CD8-positive, alpha-beta memory T cell (primary cell): ENCODE measurements at regions not wholly inside any gene's neighbourhood (a gene's known extent, or its start where the extent isn't known, plus 50 kb on each side); places are given as distances from the start of the nearest gene placed in this dataset.
"Not testable (repeated sequence)": the region's sequence is repeated elsewhere in the genome, so short reads cannot be mapped to it uniquely, and the experiment has no call there.

ENCODE experiments used
- CTCF ChIA-PET: fragments of 350-600 bp; sonication (Branson Sonifier 250); formaldehyde crosslinking; loops from one replicate; lab custom pipeline; 2021; ENCODE audit warnings: antibody characterized with exemption; lab: Charles Lee
- POLR2A ChIA-PET: fragments of 350-600 bp; sonication (Branson Sonifier 250); formaldehyde crosslinking; loops from one replicate; lab custom pipeline; 2021; ENCODE audit warnings: antibody characterized with exemption; lab: Charles Lee
- DNase-seq, 5 donors: peaks; one replicate each; pipeline versions ENCODE4 v3.0.0 to v3.0.0-alpha.2; 2020 to 2022; ENCODE audit warnings: mixed read lengths in 1 of 5
- H3K27ac ChIP-seq: one replicate; pipeline ENCODE4 v1.7.0; 2013; ENCODE audit warnings: low read depth, mild to moderate bottlenecking, low read length, moderate library complexity
- H3K27me3 ChIP-seq: 2 replicates; pipeline ENCODE4 v1.7.0; 2013; ENCODE audit warnings: low read length, mild to moderate bottlenecking; ENCODE audit not compliant: insufficient read depth, poor library complexity, severe bottlenecking
- H3K36me3 ChIP-seq: 2 replicates; pipeline ENCODE4 v1.7.0; 2013; ENCODE audit warnings: mild to moderate bottlenecking, low read length, moderate library complexity; ENCODE audit not compliant: insufficient read depth
- H3K4me1 ChIP-seq: 2 replicates; pipeline ENCODE4 v1.7.0; 2013; ENCODE audit warnings: mild to moderate bottlenecking, low read length, moderate library complexity; ENCODE audit not compliant: insufficient read depth
- H3K4me3 ChIP-seq: 2 replicates; pipeline ENCODE4 v1.7.0; 2013; ENCODE audit warnings: mild to moderate bottlenecking, low read length
- H3K9me3 ChIP-seq: 2 replicates; pipeline ENCODE4 v1.7.0; 2013; ENCODE audit warnings: mild to moderate bottlenecking, low read length
- H3K27ac Mint-ChIP-seq, 8 donors: one replicate each; pipeline ENCODE4 v1.8.0; 2020 to 2021; ENCODE audit warnings: mixed read lengths in 8 of 8, mild to moderate bottlenecking in 6 of 8, inconsistent platforms in 3 of 8, moderate library complexity in 3 of 8
- H3K27me3 Mint-ChIP-seq, 2 donors: one replicate each; pipeline ENCODE4 v1.8.0; 2020 to 2021; ENCODE audit warnings: mixed read lengths in 2 of 2, mild to moderate bottlenecking in 1 of 2, moderate library complexity in 1 of 2
- H3K36me3 Mint-ChIP-seq, 3 donors: one replicate each; pipeline ENCODE4 v1.8.0; 2020 to 2021; ENCODE audit warnings: mixed read lengths in 3 of 3, inconsistent platforms in 1 of 3, mild to moderate bottlenecking in 1 of 3
- H3K4me1 Mint-ChIP-seq, 3 donors: one replicate each; pipeline ENCODE4 v1.8.0; 2020 to 2021; ENCODE audit warnings: mixed read lengths in 3 of 3, inconsistent platforms in 1 of 3, mild to moderate bottlenecking in 1 of 3
- H3K4me3 Mint-ChIP-seq, 7 donors: one replicate each; pipeline ENCODE4 v1.8.0; 2020 to 2021; ENCODE audit warnings: mixed read lengths in 7 of 7, mild to moderate bottlenecking in 6 of 7, moderate library complexity in 4 of 7, inconsistent platforms in 2 of 7
- H3K9me3 Mint-ChIP-seq, 5 donors: one replicate each; pipeline ENCODE4 v1.8.0; 2020 to 2022; ENCODE audit warnings: mixed read lengths in 5 of 5, mild to moderate bottlenecking in 3 of 5, moderate library complexity in 2 of 5, inconsistent platforms in 1 of 5

DNA sequence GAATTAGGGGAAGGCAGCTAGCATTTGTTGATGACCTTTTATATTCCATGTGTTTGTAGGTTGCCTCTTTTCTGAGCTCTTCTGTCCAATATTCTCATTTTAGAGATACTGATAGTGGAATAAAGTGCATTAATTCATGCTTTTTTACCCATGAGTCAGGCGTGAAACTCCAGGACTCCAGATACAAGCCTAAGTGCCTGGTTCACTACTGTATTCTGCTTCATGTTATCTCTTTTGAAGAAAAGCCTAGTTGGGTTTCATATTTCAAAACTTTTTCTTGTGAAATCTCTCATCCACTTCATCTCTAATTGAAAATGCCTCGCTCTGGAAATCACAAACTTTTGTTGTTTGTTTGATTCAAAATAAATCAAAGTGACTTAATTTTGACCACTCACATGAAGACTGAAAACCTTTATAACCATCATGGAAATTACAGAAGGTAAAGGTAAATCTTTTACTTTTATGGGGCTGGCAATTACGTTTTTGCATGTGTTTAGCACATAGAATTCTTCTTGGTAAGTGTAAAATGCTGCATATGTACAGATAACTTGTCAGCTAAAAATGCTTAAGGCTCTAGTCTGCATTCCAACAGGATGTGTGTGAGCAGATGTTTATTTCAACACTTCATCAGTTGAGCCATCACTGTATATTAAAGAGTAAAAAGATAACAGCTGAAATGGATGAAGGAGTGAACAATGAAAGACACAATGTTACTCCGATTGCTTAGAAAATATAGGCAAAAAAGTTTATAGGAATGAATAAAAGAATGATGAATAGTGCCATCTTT, 961.8 kb upstream of the CELF2 start:
- Histone ChIP-seq H3K27me3 (no peaks in the 10 kb centered on the region), H3K4me3 (no peak overlapping the region), H3K27ac (no peak overlapping the region), H3K4me1 (no peaks in the 10 kb centered on the region), H3K36me3 (no peaks in the 10 kb centered on the region), H3K9me3 (no peaks in the 10 kb centered on the region)
- Mint-ChIP-seq H3K4me1 (no peaks in the 10 kb centered on the region), H3K4me3 (no peak overlapping the region), H3K9me3 (peaks cover 0 to 2% (median 0%) of the 10 kb centered on the region in 5 donors), H3K36me3 (no peaks in the 10 kb centered on the region), H3K27ac (no peak overlapping the region), H3K27me3 (no peaks in the 10 kb centered on the region)
- DNase-seq: no peak
- POLR2A ChIA-PET: no interaction called here
- CTCF ChIA-PET: no interaction called here

- Mint-ChIP-seq H3K36me3 (no peaks in the 10 kb centered on the region), H3K9me3 (peaks cover 0 to 2% (median 0%) of the 10 kb centered on the region in 5 donors), H3K27ac (no peak overlapping the region), H3K4me3 (no peak overlapping the region), H3K4me1 (no peaks in the 10 kb centered on the region), H3K27me3 (no peaks in the 10 kb centered on the region)
- Histone ChIP-seq H3K4me3 (no peak overlapping the region), H3K36me3 (no peaks in the 10 kb centered on the region), H3K9me3 (no peaks in the 10 kb centered on the region), H3K27ac (no peak overlapping the region), H3K27me3 (no peaks in the 10 kb centered on the region), H3K4me1 (no peaks in the 10 kb centered on the region)
- DNase-seq: no peak
- POLR2A ChIA-PET: no interaction called here
- CTCF ChIA-PET: no interaction called here
Observed at GRCh38 chr10:10056961-10057360, 960.7 kb upstream of the CELF2 start.

- no peaks in the 10 kb centered on the region for H3K4me1 Mint-ChIP-seq
- H3K36me3 ChIP-seq: no peaks in the 10 kb centered on the region
Observed at GRCh38 chr10:10067644-10068043, 950.0 kb upstream of the CELF2 start.

GRCh38 chr10:10074847-10075246, 942.8 kb upstream of the CELF2 start:
- CTCF ChIA-PET, H3K27me3 Mint-ChIP-seq, H3K27ac Mint-ChIP-seq, POLR2A ChIA-PET, H3K4me3 Mint-ChIP-seq, H3K4me1 Mint-ChIP-seq, H3K4me3 ChIP-seq, DNase-seq, H3K36me3 ChIP-seq, H3K27ac ChIP-seq, H3K4me1 ChIP-seq, H3K9me3 ChIP-seq, H3K27me3 ChIP-seq, H3K36me3 Mint-ChIP-seq: not testable (repeated sequence)
- H3K9me3 Mint-ChIP-seq: peaks cover 0 to 11% (median 5%) of the 10 kb centered on the region in 5 donors

More at GRCh38 chr10:10067644-10068043, 950.0 kb upstream of the CELF2 start:
- Histone ChIP-seq H3K4me3 (no peak overlapping the region), H3K9me3 (no peaks in the 10 kb centered on the region), H3K27ac (no peak overlapping the region), H3K27me3 (no peaks in the 10 kb centered on the region), H3K4me1 (no peaks in the 10 kb centered on the region)
- H3K9me3 Mint-ChIP-seq: peaks cover 0 to 5% (median 2%) of the 10 kb centered on the region in 5 donors
- ChIA-PET CTCF (no interaction called here), POLR2A (no interaction called here)
- H3K4me3 Mint-ChIP-seq: no peak overlapping the region
- DNase-seq: no peak
- H3K27ac Mint-ChIP-seq: no peak overlapping the region
- H3K36me3 Mint-ChIP-seq: no peaks in the 10 kb centered on the region
- no peaks in the 10 kb centered on the region for H3K27me3 Mint-ChIP-seq

GRCh38 chr10:10078446-10078845, 939.2 kb upstream of the CELF2 start:
- no peak overlapping the region for H3K27ac ChIP-seq
- H3K4me1 Mint-ChIP-seq: no peaks in the 10 kb centered on the region
- no peak overlapping the region for H3K4me3 ChIP-seq
- ChIA-PET CTCF (no interaction called here), POLR2A (no interaction called here)
- peaks cover 0 to 4% (median 0%) of the 10 kb centered on the region in 3 donors for H3K36me3 Mint-ChIP-seq
- H3K4me3 Mint-ChIP-seq: no peak overlapping the region
- no peaks in the 10 kb centered on the region for H3K36me3 ChIP-seq
- no peaks in the 10 kb centered on the region for H3K4me1 ChIP-seq
- H3K27me3 ChIP-seq: no peaks in the 10 kb centered on the region
- H3K9me3 Mint-ChIP-seq: peaks cover 2 to 8% (median 4%) of the 10 kb centered on the region in 5 donors
- no peak overlapping the region for H3K27ac Mint-ChIP-seq
- no peaks in the 10 kb centered on the region for H3K27me3 Mint-ChIP-seq
- no peaks in the 10 kb centered on the region for H3K9me3 ChIP-seq
- DNase-seq: no peak

- H3K4me1 Mint-ChIP-seq: no peaks in the 10 kb centered on the region
- no peak overlapping the region for H3K4me3 Mint-ChIP-seq
- no peak overlapping the region for H3K4me3 ChIP-seq
- ChIA-PET CTCF (no interaction called here), POLR2A (no interaction called here)
- no peaks in the 10 kb centered on the region for H3K9me3 ChIP-seq
- H3K36me3 Mint-ChIP-seq: no peaks in the 10 kb centered on the region
- no peaks in the 10 kb centered on the region for H3K4me1 ChIP-seq
- no peak overlapping the region for H3K27ac ChIP-seq
- no peaks in the 10 kb centered on the region for H3K27me3 ChIP-seq
- no peaks in the 10 kb centered on the region for H3K36me3 ChIP-seq
- no peaks in the 10 kb centered on the region for H3K27me3 Mint-ChIP-seq
- DNase-seq: no peak
- H3K9me3 Mint-ChIP-seq: peaks cover 0 to 6% (median 0%) of the 10 kb centered on the region in 5 donors
- no peak overlapping the region for H3K27ac Mint-ChIP-seq
Observed at GRCh38 chr10:10092581-10092980, 925.1 kb upstream of the CELF2 start.

DNA sequence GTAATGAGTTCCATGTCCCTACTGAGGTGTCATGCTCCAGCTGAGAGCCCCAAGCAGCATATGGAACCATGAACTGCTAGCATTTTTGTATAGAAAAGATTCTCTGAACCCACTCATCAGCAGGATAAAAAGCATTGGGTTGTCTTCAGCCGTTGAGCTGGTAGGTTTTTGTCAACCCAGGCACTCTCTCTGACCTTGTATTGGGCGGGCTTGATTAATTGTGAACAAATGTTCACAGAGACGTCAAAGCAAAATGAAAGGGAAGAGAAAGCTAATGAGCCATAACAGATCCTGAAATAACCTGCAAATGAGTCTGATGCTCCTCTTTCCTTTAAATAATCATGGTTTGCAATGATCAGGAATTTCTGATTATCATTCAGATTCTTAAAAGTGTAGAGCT, 924.7 kb upstream of the CELF2 start:
- no peaks in the 10 kb centered on the region for H3K36me3 Mint-ChIP-seq
- H3K9me3 Mint-ChIP-seq: peaks cover 0 to 6% (median 0%) of the 10 kb centered on the region in 5 donors

GRCh38 chr10:10094691-10095090, 923.0 kb upstream of the CELF2 start:
- H3K4me1 Mint-ChIP-seq: no peaks in the 10 kb centered on the region
- ChIA-PET CTCF (no interaction called here), POLR2A (no interaction called here)
- Histone ChIP-seq H3K9me3 (no peaks in the 10 kb centered on the region), H3K4me3 (no peak overlapping the region), H3K36me3 (no peaks in the 10 kb centered on the region), H3K27me3 (no peaks in the 10 kb centered on the region), H3K27ac (no peak overlapping the region), H3K4me1 (no peaks in the 10 kb centered on the region)
- no peak for DNase-seq
- no peaks in the 10 kb centered on the region for H3K36me3 Mint-ChIP-seq
- no peaks in the 10 kb centered on the region for H3K27me3 Mint-ChIP-seq
- no peak overlapping the region for H3K4me3 Mint-ChIP-seq
- H3K9me3 Mint-ChIP-seq: peaks cover 0 to 12% (median 0%) of the 10 kb centered on the region in 5 donors
- H3K27ac Mint-ChIP-seq: no peak overlapping the region

More for the DNA sequence above, 924.7 kb upstream of the CELF2 start:
- H3K36me3 ChIP-seq: no peaks in the 10 kb centered on the region
- no peaks in the 10 kb centered on the region for H3K4me1 ChIP-seq
- no peaks in the 10 kb centered on the region for H3K27me3 Mint-ChIP-seq
- H3K4me3 ChIP-seq: no peak overlapping the region
- H3K4me1 Mint-ChIP-seq: no peaks in the 10 kb centered on the region
- H3K27ac Mint-ChIP-seq: no peak overlapping the region
- H3K27me3 ChIP-seq: no peaks in the 10 kb centered on the region
- no peak for DNase-seq
- CTCF ChIA-PET: no interaction called here
- no peaks in the 10 kb centered on the region for H3K9me3 ChIP-seq
- H3K4me3 Mint-ChIP-seq: no peak overlapping the region
- no peak overlapping the region for H3K27ac ChIP-seq
- POLR2A ChIA-PET: no interaction called here
